ENCODE measurements at regions not wholly inside any gene's neighbourhood (a gene's known extent, or its start where the extent isn't known, plus 50 kb on each side); places are given as distances from the start of the nearest gene placed in this dataset.

GRCh38 chrY:7879245-7879644 is 967.7 kb upstream of the AMELY start:
- Histone ChIP-seq H3K36me3 (ENCODE audit: insufficient read depth, low read length) (no peaks in the 10 kb centered on the region), H3K27me3 (ENCODE audit: insufficient read depth, low read length) (no peaks in the 10 kb centered on the region), H3K4me3 (ENCODE audit: low read length in 2 of 2) (no peak overlapping the region), H3K9me3 (ENCODE audit: control insufficient read depth in 1 of 2, low read length in 2 of 2) (no peaks in the 10 kb centered on the region), H3K27ac (ENCODE audit: low read depth, low read length) (no peak overlapping the region), H3K4me1 (ENCODE audit: insufficient read depth, low read length) (no peaks in the 10 kb centered on the region)
- POLR2A ChIA-PET (ENCODE audit: partially characterized antibody) = no interaction called here
- no peak for DNase-seq
- no peaks in the 10 kb centered on the region for H3K36me3 Mint-ChIP-seq
- H3K4me1 Mint-ChIP-seq = no peaks in the 10 kb centered on the region
- no peaks in the 10 kb centered on the region for H3K9me3 Mint-ChIP-seq
- intact Hi-C loops (cut with micrococcal nuclease) = no loop called here
- H3K4me3 Mint-ChIP-seq = no peak overlapping the region
- no peak overlapping the region for H3K27ac Mint-ChIP-seq
- no peaks in the 10 kb centered on the region for H3K27me3 Mint-ChIP-seq
- CTCF ChIA-PET (ENCODE audit: partially characterized antibody) = no interaction called here

- H3K36me3 ChIP-seq (ENCODE audit: insufficient read depth, low read length) = no peaks in the 10 kb centered on the region
- CTCF ChIA-PET (ENCODE audit: partially characterized antibody) = no interaction called here
- intact Hi-C loops (cut with micrococcal nuclease) = no loop called here
Observed at GRCh38 chrY:7878719-7879118, 967.2 kb upstream of the AMELY start.

GRCh38 chrY:7877458-7877857 is 965.9 kb upstream of the AMELY start:
- H3K4me3 ChIP-seq (ENCODE audit: low read length in 2 of 2) = no peak overlapping the region
- POLR2A ChIA-PET (ENCODE audit: partially characterized antibody) = no interaction called here
- no peaks in the 10 kb centered on the region for H3K36me3 Mint-ChIP-seq
- no peaks in the 10 kb centered on the region for H3K27me3 Mint-ChIP-seq
- no peak overlapping the region for H3K4me3 Mint-ChIP-seq
- no peak for DNase-seq
- no peaks in the 10 kb centered on the region for H3K4me1 ChIP-seq (ENCODE audit: insufficient read depth, low read length)
- H3K36me3 ChIP-seq (ENCODE audit: insufficient read depth, low read length) = no peaks in the 10 kb centered on the region
- intact Hi-C loops (cut with micrococcal nuclease) = no loop called here
- H3K9me3 ChIP-seq (ENCODE audit: control insufficient read depth in 1 of 2, low read length in 2 of 2) = no peaks in the 10 kb centered on the region
- H3K27ac Mint-ChIP-seq = no peak overlapping the region
- H3K27me3 ChIP-seq (ENCODE audit: insufficient read depth, low read length) = no peaks in the 10 kb centered on the region
- no peaks in the 10 kb centered on the region for H3K9me3 Mint-ChIP-seq
- CTCF ChIA-PET (ENCODE audit: partially characterized antibody) = no interaction called here
- no peaks in the 10 kb centered on the region for H3K4me1 Mint-ChIP-seq
- H3K27ac ChIP-seq (ENCODE audit: low read depth, low read length) = no peak overlapping the region

More at GRCh38 chrY:7878719-7879118, 967.2 kb upstream of the AMELY start:
- Histone ChIP-seq H3K4me3 (ENCODE audit: low read length in 2 of 2) (no peak overlapping the region), H3K27me3 (ENCODE audit: insufficient read depth, low read length) (no peaks in the 10 kb centered on the region), H3K9me3 (ENCODE audit: control insufficient read depth in 1 of 2, low read length in 2 of 2) (no peaks in the 10 kb centered on the region), H3K4me1 (ENCODE audit: insufficient read depth, low read length) (no peaks in the 10 kb centered on the region), H3K27ac (ENCODE audit: low read depth, low read length) (no peak overlapping the region)
- Mint-ChIP-seq H3K4me1 (no peaks in the 10 kb centered on the region), H3K9me3 (no peaks in the 10 kb centered on the region), H3K4me3 (no peak overlapping the region), H3K36me3 (no peaks in the 10 kb centered on the region), H3K27me3 (no peaks in the 10 kb centered on the region), H3K27ac (no peak overlapping the region)
- POLR2A ChIA-PET (ENCODE audit: partially characterized antibody) = no interaction called here
- DNase-seq = no peak

- Histone ChIP-seq H3K27ac (ENCODE audit: low read depth, low read length) (no peak overlapping the region), H3K9me3 (ENCODE audit: control insufficient read depth in 1 of 2, low read length in 2 of 2) (no peaks in the 10 kb centered on the region), H3K4me1 (ENCODE audit: insufficient read depth, low read length) (no peaks in the 10 kb centered on the region), H3K4me3 (ENCODE audit: low read length in 2 of 2) (no peak overlapping the region), H3K27me3 (ENCODE audit: insufficient read depth, low read length) (no peaks in the 10 kb centered on the region), H3K36me3 (ENCODE audit: insufficient read depth, low read length) (no peaks in the 10 kb centered on the region)
- ChIA-PET CTCF (ENCODE audit: partially characterized antibody) (no interaction called here), POLR2A (ENCODE audit: partially characterized antibody) (no interaction called here)
- no peak for DNase-seq
- Mint-ChIP-seq H3K9me3 (no peaks in the 10 kb centered on the region), H3K27me3 (no peaks in the 10 kb centered on the region), H3K4me3 (no peak overlapping the region), H3K36me3 (no peaks in the 10 kb centered on the region), H3K4me1 (no peaks in the 10 kb centered on the region), H3K27ac (no peak overlapping the region)
- intact Hi-C loops (cut with micrococcal nuclease) = loop anchor here (2.0 kb wide), 1 partner anchor 909 kb away; no protein-coding TSS in a partner anchor
Observed at GRCh38 chrY:7874080-7874479, 962.5 kb upstream of the AMELY start.

GRCh38 chrY:7871304-7871932 is 959.9 kb upstream of the AMELY start:
- Histone ChIP-seq H3K4me3 (ENCODE audit: low read length in 2 of 2) (no peak overlapping the region), H3K9me3 (ENCODE audit: control insufficient read depth in 1 of 2, low read length in 2 of 2) (no peaks in the 10 kb centered on the region), H3K4me1 (ENCODE audit: insufficient read depth, low read length) (no peaks in the 10 kb centered on the region), H3K27me3 (ENCODE audit: insufficient read depth, low read length) (no peaks in the 10 kb centered on the region), H3K36me3 (ENCODE audit: insufficient read depth, low read length) (no peaks in the 10 kb centered on the region), H3K27ac (ENCODE audit: low read depth, low read length) (no peak overlapping the region)
- POLR2A ChIA-PET (ENCODE audit: partially characterized antibody) = no interaction called here
- no peak for DNase-seq
- Mint-ChIP-seq H3K27ac (no peak overlapping the region), H3K4me3 (no peak overlapping the region), H3K27me3 (no peaks in the 10 kb centered on the region), H3K36me3 (no peaks in the 10 kb centered on the region), H3K4me1 (no peaks in the 10 kb centered on the region), H3K9me3 (no peaks in the 10 kb centered on the region)
- CTCF ChIA-PET (ENCODE audit: partially characterized antibody) = no interaction called here
- intact Hi-C loops (cut with micrococcal nuclease) = no loop called here

GRCh38 chrY:7866976-7867375 is 955.4 kb upstream of the AMELY start:
- ChIA-PET POLR2A (ENCODE audit: partially characterized antibody) (no interaction called here), CTCF (ENCODE audit: partially characterized antibody) (no interaction called here)
- Mint-ChIP-seq H3K4me1 (no peaks in the 10 kb centered on the region), H3K4me3 (no peak overlapping the region), H3K27me3 (no peaks in the 10 kb centered on the region), H3K27ac (no peak overlapping the region), H3K9me3 (no peaks in the 10 kb centered on the region), H3K36me3 (no peaks in the 10 kb centered on the region)
- Histone ChIP-seq H3K27ac (ENCODE audit: low read depth, low read length) (no peak overlapping the region), H3K9me3 (ENCODE audit: control insufficient read depth in 1 of 2, low read length in 2 of 2) (no peaks in the 10 kb centered on the region), H3K36me3 (ENCODE audit: insufficient read depth, low read length) (no peaks in the 10 kb centered on the region), H3K27me3 (ENCODE audit: insufficient read depth, low read length) (no peaks in the 10 kb centered on the region), H3K4me1 (ENCODE audit: insufficient read depth, low read length) (no peaks in the 10 kb centered on the region), H3K4me3 (ENCODE audit: low read length in 2 of 2) (no peak overlapping the region)
- DNase-seq = no peak
- intact Hi-C loops (cut with micrococcal nuclease) = no loop called here

- Mint-ChIP-seq H3K27me3 (no peaks in the 10 kb centered on the region), H3K4me1 (no peaks in the 10 kb centered on the region), H3K9me3 (no peaks in the 10 kb centered on the region), H3K27ac (no peak overlapping the region), H3K4me3 (no peak overlapping the region), H3K36me3 (no peaks in the 10 kb centered on the region)
- POLR2A ChIA-PET (ENCODE audit: partially characterized antibody) = no interaction called here
- H3K27me3 ChIP-seq (ENCODE audit: insufficient read depth, low read length) = no peaks in the 10 kb centered on the region
- no peak for DNase-seq
- intact Hi-C loops (cut with micrococcal nuclease) = no loop called here
- H3K27ac ChIP-seq (ENCODE audit: low read depth, low read length) = no peak overlapping the region
- no peaks in the 10 kb centered on the region for H3K4me1 ChIP-seq (ENCODE audit: insufficient read depth, low read length)
- CTCF ChIA-PET (ENCODE audit: partially characterized antibody) = no interaction called here
- H3K9me3 ChIP-seq (ENCODE audit: control insufficient read depth in 1 of 2, low read length in 2 of 2) = no peaks in the 10 kb centered on the region
- no peaks in the 10 kb centered on the region for H3K36me3 ChIP-seq (ENCODE audit: insufficient read depth, low read length)
- H3K4me3 ChIP-seq (ENCODE audit: low read length in 2 of 2) = no peak overlapping the region
Observed at GRCh38 chrY:7860781-7861614, 949.4 kb upstream of the AMELY start.
